ENCODE measurements at regions not wholly inside any gene's neighbourhood (a gene's known extent, or its start where the extent isn't known, plus 50 kb on each side); places are given as distances from the start of the nearest gene placed in this dataset.

DNA sequence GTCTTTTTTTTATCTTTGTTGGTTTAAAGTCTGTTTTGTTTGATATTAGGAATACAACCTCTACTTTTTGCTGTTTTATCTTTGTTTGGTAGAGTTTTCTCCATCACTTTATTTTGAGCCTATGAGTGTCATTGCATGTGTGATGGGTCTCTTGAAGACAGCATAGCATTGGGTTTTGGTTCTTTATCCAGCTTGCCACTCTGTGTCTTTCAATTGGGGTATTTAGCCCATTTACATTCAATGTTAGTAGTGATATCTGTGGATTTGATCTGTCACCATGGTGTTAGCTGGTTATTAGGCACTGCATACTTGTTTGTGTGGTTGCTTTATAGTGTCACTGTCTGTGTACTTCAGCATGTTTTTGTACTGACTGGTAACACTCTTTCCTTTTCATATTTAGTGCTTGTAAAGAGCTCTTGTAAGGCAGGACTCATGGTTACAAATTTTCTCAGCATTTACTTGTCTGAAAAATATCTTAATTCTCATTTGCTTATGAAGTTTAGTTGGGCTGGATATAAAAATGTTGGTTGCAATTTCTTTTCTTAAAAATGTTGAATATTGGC, 845.5 kb downstream of the TLE4 start:
- TF ChIP-seq TAF1 (IDR thresholded peaks at IDR 0.05; ENCODE audit: borderline replicate concordance, low read depth, low read length) (no peak), NR2F1 (conservative IDR thresholded peaks at IDR 0.05) (no peak)

Measured in GM12878 (cell line).